ENCODE measurements at regions not wholly inside any gene's neighbourhood (a gene's known extent, or its start where the extent isn't known, plus 50 kb on each side); places are given as distances from the start of the nearest gene placed in this dataset.
A peak's percentile ranks its signal among the peaks of the same experiment; 100 is the strongest.
"Not testable (repeated sequence)": the region's sequence is repeated elsewhere in the genome, so short reads cannot be mapped to it uniquely, and the experiment has no call there.

DNA sequence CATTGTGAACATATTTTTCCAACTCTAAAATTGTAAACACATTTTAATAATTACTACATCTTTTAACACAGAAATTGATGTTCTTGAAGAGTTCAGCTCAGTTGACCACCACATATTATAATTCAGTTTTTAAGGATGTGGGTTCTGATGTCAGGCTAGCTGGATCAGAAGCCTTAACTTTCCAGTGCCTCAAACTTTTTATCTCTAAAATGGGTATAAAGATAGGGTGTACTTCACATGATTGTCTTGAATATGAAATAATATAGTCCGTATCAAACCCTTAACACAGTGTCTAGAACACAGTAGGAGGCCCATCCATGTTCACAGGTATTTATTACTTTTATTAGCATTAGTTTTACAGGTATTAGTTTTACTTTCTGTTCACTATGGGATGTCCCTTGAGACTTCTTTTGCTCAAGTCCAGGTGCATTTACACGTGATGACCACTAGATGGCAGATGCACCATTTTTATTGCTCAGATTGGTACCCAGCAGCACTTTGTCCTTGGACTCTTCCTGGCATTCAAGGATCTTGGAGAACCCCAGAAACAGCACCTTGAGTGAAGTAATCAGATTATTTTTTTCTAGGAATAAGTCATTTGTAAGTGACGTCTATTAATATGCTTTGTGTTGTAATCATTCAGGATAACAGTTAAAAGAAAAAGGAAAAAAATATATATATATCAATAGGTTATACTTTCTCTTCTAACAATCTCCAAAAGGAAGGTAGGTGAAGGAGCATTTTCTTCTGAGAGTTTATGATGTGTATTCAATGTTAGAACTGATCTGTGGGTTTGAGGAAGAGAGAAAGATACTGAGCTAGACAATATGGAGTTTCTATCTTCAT, 580.2 kb downstream of the ETNK1 start:
- DNase-seq = peak; percentile 15 to 56

DNA sequence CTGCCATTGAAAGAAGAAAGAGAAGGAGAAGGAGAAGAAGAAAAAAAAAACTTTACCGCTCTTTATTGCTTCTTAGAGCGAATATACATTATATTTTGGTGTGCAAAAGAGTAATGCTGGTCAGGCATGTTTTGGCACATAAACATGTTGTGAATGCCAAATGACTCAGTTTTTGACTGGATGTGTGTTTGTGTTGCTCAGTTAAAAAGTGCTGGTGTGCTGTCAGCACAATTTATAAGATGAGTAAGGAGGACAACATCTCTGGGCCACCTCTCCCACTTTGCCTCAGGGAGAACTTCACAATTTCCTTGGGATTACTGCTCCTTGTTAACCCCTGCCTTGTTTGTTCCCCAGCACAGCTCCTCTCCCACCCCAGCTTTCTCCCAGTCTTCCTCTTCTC, 584.8 kb downstream of the ETNK1 start:
- no peak for DNase-seq

GRCh38 chr12:23210573-23210972, 585.6 kb downstream of the ETNK1 start:
- no peak for DNase-seq

GRCh38 chr12:23211384-23212320, 586.7 kb downstream of the ETNK1 start:
- DNase-seq = no peak

- no peak for DNase-seq
Measured at GRCh38 chr12:23217158-23217557, 592.2 kb downstream of the ETNK1 start.

- no peak for DNase-seq
Measured at GRCh38 chr12:23217667-23218066, 592.7 kb downstream of the ETNK1 start.

- DNase-seq = no peak
Measured at GRCh38 chr12:23221066-23221465, 596.1 kb downstream of the ETNK1 start.

GRCh38 chr12:23221926-23222325, 597.0 kb downstream of the ETNK1 start:
- no peak for DNase-seq

- no peak for DNase-seq
Measured at GRCh38 chr12:23222801-23223200, 597.8 kb downstream of the ETNK1 start.

GRCh38 chr12:23228101-23228500, 603.1 kb downstream of the ETNK1 start:
- DNase-seq = no peak

DNA sequence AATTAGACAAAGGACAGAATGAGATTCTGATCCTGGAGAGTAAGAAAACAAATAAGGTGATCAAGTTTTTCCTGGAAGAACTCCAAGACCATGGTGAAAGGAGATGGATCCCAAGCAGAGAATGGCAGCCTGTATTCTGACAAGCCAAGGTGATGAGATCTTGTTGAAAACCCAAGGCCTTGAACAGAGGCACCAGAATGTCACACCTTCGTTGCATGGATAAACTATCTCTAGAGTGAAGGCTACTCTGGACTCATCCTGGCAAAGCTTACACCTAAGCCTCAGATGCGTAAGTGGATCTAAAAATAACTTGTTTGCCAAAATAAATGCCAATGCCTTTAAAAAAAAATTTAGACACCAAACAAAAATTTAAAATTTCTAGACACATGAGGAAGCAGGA, 605.9 kb downstream of the ETNK1 start:
- no peak for DNase-seq

- DNase-seq = no peak
Measured at GRCh38 chr12:23236066-23236780, 611.3 kb downstream of the ETNK1 start.

GRCh38 chr12:23236811-23237210, 611.8 kb downstream of the ETNK1 start:
- DNase-seq = no peak

DNA sequence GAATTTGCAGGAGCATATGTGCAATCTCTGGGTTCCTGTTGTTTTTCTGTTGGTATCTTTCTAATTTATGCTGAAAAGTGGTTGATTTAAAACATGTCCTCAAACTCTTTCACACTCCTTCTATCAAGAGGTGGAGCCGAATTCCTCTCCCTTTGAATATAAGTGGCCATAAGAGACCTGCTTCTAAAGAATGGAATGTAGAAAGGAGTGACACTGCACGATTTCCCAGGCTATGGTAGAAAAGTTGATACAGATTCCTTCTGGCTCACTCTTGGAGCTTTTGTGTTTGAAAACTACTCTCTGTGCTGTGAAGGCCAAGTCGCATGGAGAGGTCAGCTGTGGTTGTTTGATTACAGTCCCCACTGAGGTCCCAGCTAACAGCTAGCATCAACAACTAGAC, 613.2 kb downstream of the ETNK1 start:
- DNase-seq = no peak

DNA sequence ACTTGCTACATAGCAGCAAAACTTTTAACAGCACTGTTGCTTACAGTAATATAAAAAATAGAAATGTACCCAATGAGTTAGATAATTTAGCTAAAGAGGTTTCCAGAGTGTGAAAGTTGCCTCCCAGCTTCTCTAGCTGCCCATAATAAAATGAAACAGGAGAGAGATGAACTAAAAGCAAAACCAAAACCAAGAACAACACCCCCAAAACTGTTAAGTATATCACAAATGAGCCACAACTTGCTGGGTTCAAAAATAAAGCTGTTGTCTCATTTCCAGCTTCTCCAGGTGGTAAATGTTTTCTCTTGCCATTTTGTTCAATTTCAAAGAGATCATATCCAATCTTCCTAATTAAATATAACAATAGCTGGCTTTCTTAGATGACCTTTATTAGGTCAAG, 614.0 kb downstream of the ETNK1 start:
- no peak for DNase-seq

- DNase-seq = no peak
Measured at GRCh38 chr12:23245186-23245585, 620.2 kb downstream of the ETNK1 start.

DNA sequence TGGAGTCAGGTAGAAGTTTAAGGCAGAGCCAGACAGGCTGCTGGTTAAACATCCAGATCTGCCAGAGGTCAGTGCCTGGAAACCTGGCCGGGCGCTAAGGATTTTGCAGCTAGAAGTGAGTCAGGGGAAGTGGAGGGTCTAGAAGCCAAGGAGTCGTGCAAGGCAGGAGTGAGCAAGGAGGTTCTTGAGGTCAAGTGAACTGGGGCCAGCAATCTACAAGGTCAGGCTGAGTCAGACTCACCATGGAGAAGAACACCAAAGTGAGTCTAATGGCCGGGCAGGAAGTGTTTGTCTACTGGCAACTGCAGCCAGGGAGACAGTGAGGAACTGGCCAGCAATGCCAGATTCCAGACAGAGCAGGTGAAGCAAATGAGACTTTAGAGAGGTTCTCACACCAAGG, 628.2 kb downstream of the ETNK1 start:
- no peak for DNase-seq

DNA sequence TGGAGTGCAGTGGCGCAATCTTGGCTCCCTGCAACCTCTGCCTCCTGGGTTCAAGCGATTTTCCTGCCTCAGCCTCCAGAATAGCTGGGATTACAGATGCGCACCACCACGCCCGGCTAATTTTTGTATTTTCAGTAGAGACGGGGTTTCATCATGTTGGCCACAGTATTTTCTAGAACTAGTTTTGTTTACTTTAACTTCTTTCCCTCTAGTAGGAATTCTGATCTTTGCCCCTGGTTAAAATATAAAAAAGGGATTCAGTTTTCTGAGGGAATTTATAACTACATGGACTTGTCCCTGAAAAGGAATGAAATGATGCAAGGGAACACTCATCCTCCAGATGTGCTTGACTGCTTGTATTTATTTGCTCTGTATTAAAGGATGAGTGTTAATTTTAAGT, 628.9 kb downstream of the ETNK1 start:
- not testable (repeated sequence) for DNase-seq

- no peak for DNase-seq
Measured at GRCh38 chr12:23259558-23259957, 634.6 kb downstream of the ETNK1 start.

DNA sequence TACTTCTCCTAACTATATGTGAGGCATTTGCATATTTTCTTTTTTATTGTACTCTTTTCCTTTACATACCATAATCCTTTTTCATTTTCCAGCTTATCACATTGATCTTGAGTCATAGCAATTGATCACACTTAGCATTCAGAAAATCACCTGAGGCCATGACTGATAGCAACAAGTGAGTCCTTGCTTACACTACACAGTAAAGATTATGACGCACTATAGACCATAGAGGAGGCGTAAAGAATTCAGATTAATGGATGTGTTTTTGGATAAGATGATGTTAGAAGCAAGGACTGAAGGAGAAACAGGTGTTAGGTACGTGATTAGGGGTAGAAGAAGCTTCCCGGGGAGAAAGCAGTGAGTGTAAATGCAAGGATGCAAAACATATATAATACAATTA, 637.7 kb downstream of the ETNK1 start:
- no peak for DNase-seq

GRCh38 chr12:23277831-23278230, 652.9 kb downstream of the ETNK1 start:
- no peak for DNase-seq

GRCh38 chr12:23281295-23281694, 656.3 kb downstream of the ETNK1 start:
- no peak for DNase-seq

DNA sequence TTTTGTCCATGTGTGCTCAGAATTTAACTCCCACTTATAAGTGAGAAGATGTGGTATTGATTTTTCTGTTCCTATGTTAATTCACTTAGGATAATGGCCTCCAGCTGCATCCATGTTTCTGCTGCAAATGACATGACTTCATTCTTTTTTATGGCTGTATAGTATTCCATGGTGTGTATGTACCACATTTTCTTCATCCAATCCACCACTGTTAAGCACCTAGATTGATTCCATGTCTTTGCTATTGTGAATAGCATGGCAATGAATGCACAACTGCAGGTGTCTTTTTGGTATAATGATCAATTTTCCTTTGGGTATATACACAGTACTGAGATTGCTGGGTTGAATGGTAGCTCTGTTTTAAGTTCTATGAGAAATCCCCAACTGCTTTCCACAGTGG, 657.7 kb downstream of the ETNK1 start:
- DNase-seq = no peak
